T-helper 9 cell (primary cell): ENCODE measurements at regions not wholly inside any gene's neighbourhood (a gene's known extent, or its start where the extent isn't known, plus 50 kb on each side); places are given as distances from the start of the nearest gene placed in this dataset.
A peak's percentile ranks its signal among the peaks of the same experiment; 100 is the strongest.
"Not testable (repeated sequence)": the region's sequence is repeated elsewhere in the genome, so short reads cannot be mapped to it uniquely, and the experiment has no call there.

Source experiments
- DNase-seq: peaks from one replicate; pipeline ENCODE4 v3.0.0-alpha.2; 2020

DNA sequence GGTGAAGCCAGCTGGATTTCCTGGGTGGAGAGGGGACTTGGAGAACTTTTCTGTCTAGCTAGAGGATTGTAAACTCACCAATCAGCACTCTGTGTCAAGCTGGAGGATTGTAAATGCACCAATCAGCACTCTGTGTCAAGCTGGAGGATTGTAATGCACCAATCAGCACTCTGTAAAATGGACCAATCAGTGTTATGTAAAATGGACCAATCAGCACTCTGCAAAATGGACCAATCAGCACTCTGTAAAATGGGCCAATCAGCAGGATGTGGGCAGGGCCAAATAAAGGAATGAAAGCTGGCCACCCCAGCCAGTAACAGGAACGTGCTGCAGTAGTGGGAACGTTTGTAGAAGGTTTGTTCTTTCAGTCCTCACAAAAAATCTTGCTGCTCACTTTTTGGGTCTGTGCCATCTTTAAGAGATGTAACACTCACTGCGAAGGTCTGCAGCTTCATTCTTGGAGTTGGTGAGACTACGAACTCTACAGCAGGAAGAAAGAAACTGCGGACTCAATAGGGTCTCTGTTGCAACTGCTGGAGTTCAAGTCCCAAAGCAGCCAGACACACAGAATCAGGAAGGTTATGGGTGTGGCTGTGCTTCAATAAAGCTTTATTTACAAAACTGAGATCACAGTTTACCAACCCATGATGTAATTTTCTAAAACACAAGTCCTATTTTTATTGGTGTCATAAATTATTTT lies 145.7 kb upstream of the ERCC6L2 start:
- DNase-seq, result no peak

DNA sequence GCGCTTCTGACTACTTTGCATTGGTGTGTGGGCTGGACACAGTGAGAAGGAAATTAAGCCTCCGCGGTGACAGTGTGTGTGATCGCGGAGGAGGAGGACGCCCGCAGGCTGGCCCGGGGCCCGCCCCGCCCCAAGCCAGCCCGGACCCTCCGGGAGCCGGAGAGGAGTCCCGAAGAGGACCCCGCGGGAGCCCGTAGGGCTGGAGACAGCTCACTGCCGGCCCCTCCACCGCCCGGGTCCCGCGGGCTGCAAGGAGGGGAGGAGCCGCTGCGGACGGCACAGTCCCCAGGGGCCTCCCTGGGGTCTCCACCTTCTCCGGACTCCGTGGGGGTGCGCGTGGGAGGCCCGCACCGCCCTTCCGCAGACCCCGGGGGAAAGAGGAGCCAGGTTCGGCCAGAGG lies 146.4 kb upstream of the ERCC6L2 start:
- DNase-seq, result no peak

DNA sequence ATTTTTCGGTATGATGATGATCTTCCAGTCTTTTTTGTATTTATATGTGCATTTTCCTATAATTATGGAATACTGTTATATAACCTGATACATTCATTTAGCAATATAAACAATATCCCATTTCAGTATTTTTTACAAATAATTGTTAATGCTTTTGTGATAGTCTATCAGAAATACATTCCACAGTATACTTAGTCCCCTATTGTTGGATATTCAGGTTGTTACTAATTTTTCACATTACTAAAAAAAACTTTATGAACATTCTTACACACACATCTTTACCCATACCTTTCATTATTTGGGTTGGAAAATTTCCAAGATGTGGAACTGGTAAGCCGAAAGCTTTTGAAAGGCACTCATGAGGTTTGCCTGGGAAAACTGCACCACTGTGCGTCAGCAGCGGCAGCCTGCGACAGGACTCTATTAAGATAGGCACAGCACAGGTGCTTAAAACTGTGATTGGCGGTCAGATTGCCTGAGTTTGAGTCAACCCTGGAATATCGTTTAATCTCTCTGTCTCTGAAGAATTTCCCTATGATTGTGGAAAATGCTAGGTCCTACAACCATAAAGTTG lies 147.5 kb upstream of the ERCC6L2 start:
- DNase-seq, result no peak

DNA sequence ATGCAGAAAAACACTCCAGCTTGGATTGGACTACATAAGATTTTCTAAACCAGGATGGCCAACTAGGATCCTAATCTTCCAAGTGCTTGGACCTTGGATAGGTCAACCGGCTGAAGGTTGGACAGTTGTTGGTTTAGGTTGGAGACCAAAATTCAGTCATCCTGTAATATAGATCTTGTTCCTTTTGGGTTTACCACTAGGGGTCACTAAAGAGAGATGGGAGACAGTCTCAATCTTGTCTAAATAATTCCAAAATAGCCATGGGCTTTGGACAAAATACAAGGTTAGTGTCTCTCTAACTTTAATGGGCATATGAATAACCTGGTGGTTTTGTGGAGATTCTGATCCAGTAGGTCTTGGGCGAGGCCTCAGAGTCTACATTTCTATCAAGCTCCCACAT lies 148.7 kb upstream of the ERCC6L2 start:
- DNase-seq, result no peak

DNA sequence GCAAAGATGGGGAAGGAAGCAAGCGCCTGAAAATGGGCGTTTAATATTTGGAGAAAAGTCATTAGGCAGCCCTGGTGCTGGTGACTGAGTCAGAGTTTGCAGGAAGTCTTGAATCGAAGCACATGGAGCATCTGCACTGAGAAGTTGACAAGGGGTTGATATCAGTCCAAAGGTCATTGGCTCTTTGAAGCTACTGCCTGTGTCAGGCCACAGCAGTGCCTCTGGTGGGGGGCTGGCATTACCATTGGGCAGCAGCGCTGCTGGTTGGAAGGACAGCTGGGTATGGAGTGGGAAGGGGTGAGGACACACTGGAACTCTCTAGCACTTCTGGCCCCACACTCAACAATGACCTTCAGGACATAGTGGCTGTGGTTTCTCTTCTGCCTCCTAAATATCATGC lies 150.4 kb upstream of the ERCC6L2 start:
- DNase-seq, result no peak

DNA sequence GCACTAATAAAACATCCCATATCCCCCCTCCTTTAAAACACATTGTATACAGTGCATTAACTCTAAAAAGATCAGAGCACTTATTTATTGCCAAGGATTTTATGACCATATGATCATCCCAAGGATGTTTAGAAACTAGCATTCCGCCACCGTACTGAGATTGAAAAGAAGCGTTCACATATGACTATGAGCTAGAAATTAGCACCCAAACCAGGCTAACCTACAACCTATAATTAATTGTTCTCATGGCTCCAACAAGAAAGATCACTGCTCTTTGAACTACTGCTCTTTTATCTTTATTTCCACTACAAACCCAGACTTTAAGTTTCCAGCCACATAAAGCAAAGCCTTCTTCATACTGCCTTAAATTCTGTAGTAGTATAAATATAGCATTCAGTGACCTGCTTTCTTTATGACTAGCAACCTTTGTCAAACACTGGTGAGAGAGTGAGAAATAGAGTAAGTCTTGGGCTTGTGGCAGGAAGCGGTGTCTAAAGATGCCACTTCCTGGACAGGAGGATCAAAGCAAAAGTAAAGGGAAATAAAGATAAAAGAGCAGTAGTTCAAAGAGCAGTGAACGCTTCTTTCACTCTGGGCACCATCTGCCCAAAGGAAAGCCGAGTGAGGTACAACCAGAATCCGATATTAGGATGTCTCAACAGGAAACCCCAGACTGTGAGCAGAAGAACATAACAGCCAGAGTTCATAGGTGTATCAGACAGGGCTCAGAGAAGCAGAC lies 151.1 kb upstream of the ERCC6L2 start:
- peak; percentile 45 for DNase-seq

DNA sequence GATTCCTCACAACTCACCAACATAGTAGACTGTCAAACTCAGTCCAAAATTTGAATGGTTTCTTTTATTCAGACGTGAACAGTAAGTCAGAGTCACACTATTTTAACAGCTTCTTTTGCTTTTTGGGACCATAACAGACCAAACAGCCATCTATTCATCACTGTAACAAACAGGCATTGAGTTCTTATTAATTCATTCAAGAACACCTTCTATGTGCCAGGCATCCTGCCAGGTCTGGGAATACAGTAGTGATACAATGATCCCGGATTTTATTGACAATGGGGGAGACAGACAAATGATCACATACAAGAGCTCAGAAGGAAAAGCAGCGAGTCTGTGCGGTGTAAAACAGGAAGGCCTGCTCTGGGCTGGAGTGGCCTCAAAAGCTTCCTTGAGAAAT lies 153.3 kb upstream of the ERCC6L2 start:
- DNase-seq, result no peak

DNA sequence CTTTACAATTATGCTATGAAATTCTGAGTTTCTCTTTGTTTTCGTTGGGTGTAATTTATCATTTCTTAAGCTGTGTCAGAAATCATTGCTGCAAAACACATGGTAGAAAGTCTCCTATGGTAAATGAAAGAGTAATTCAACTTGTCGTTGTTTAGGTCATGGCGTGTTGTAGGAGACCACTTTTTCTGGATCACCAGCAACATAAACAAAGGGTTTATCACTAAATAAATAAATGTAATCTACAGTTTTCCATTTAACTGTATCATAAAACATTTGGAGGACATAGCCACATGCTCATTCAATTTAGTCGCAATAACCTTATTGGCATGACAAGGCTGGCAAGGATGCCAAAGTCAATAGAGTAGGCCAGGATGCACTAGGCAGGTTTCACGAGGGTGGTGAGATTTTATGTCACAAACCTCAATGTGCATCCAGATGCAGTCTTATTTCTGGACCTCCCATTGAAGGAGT lies 154.4 kb upstream of the ERCC6L2 start:
- no peak for DNase-seq

DNA sequence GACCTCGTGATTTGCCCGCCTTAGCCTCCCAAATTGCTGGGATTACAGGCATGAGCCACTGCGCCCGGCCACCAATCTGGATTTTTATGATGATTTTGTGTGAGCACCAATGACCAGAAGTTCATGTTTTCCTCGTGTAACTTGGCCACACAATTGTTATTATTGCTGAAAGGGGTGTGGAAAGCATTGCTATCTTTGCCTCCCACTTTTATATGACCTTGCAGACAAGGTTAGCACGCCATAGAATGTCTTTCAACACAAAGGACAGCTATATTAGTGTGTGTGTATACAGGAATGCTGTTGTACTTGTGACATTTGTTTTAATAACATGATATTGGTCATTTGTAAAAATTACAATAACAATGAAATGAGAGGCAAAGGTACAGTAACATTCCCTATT lies 155.0 kb upstream of the ERCC6L2 start:
- DNase-seq, result no peak

DNA sequence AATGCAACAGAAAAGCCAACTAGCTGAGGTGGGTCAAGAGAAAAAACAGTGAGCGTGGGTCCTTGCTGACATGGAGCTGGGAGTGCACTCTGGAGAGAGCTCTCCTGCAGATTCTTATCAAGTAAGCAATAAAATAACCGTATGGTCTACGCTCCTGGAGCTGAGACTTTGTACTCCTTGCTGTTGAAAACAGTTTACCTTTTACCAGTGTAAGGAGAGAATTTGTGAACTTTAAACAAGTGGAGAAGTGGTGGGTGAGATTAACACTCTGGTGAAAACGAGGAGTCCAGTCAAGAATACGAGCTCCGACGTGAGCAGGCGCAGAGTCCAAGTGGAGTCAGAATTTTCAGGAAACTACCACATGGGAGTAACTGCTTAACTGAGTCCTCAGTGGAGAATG lies 156.1 kb upstream of the ERCC6L2 start:
- no peak for DNase-seq

DNA sequence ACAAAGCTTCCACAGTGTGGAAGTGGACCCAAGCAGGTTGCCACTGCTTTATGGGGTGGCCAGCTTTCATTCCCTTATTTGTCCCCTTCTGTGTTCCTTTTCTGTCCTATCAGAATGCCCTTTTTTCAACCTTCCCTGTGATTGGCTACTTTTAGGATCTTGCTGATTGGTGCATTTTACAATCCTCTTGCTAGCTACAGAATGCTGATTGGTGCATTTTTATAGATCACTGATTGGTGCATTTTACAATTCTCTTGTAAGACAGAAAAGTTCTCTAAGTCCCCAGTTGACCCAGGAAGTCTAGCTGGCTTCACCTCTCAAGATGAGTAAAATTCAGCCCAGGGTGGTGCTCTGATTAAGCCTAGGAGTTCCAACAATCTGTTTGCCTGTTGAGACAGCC lies 157.2 kb upstream of the ERCC6L2 start:
- no peak for DNase-seq

DNA sequence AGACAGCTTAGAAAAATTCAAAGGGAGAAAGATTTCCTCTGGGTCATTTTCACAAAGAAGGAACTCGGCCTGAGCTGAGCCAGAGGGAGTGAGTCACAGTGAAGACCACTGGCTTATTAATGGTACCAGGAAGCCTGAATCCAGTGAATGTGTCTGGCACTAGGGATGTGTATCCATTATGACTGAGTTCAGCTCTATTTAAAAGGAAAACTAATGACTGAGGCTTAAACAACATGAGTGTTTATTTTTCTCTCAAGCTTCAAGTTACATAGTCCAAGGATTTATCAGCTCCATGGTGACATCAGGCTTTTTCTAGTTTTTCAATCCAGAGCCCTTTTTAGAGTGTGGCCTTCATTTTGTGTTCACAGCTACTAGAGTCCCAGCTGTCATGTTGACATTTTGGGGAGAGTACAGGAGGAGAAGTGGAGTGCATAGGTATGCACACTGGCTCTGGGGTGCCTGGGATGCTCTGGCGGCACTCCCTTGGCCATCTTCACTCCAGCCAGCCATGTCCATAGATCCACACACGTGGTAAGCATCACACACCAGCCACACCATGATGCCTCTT lies 159.5 kb upstream of the ERCC6L2 start:
- DNase-seq, result no peak

DNA sequence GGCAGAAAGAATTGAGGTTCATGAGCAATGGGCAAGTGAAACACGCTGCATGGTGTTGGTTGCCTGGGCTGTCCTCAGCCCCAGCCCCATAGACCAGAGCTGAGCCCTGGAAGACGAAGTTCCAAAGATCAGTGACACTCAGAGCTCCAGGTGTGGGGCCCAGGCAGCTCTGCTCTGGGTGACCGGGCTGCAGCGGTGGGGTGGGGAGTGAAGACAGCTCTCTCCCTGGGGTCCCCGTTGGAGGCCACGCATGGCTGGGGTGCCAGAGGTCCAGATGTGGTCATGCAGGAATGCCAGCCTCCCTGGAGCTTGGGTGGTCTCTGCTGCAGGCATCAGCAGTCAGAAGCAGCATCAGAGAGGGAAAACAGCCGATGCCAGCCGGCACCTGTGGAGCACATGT lies 165.0 kb upstream of the ERCC6L2 start:
- DNase-seq, result no peak

DNA sequence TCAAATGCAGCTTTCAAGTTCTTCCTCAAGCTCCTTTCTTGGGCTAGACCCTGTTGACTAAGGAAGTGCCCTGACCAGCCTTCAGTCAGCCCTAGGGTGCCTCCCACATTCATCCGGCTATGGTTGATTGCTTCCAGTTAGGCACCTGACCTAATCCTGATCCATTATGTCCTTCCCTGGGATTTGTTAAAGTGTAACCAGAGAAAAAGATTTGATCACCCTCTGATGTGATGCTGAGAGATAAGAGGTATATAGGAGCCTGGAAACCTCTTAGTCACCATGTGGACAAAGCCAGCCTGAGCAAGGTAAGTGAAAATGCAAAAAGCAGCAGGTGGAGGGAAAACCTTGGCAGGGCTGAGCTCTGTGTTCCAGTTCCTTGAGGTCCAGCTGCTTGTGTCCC lies 178.8 kb upstream of the ERCC6L2 start:
- no peak for DNase-seq

DNA sequence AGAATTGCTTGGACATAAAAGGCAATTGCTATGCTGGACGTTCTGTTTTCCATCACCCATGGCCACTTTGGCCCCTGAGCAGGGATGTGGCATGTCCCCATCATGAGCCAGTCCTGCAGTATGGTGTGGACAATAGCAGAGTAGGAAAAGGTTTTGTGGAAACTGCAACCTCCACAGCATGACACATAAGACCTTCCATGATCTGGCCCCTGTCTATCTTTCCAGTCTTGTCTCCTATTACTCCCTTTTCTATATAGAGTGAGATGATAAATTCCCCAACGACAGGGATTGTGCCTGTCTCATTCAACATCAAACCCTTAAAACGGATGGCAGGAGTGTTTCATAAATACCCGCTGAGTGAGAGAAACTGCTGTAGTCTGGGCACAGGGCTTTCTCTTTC lies 174.7 kb upstream of the PTCH1 start:
- no peak for DNase-seq

DNA sequence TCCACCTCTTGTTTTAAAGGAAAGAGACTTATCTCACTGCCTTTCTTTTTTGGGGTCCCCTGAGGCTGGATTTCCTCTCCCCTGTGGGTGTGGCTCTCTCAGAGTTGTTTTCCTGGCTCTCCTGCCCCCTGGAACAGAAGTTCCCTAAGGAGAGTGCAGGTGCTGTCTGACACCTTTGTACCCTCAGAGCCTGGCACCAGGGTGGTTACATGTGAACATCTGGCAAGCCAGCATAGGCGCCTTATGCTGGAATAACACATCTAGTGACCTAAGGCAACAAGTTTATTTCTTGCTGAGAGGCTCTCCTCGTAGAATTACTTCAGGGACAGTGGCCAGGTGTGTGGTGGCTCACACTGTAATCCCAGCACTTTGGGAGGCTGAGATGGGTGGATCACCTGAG lies 172.9 kb upstream of the PTCH1 start:
- DNase-seq, result no peak

DNA sequence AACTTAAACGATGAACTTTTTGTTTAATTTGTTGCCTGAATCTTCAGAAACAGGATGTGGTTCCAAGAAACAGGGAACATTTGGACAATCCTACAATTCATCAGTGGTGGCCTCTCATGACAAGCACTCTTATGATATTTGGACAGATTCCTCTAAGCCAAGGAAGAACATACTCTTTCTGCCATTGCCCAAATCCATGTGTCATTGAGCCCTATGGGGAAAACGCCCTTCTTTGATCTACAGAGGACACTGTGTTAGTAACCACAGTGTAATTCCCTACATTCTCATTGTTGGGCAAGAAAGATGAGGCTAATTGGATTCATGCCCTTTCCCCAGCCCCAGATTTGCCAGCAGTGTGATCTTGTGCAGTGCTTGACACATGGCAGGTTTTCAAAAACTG lies 167.7 kb upstream of the PTCH1 start:
- no peak for DNase-seq

DNA sequence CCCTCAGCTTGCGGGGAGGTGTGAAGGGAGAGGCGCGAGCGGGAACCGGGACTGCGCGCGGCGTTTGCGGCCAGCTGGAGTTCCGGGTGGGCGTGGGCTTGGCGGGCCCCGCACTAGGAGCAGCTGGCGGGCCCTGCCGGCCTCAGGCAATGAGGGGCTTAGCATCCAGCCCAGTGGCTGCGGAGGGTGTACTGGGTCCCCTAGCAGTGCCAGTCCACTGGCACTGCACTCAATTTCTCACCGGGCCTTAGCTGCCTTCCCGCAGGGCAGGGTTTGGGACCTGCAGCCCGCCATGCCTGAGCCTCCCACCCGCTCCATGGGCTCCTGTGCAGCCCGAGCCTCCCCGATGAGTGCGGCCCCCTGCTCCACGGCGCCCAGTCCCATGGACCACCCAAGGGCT lies 163.5 kb upstream of the PTCH1 start:
- DNase-seq, result not testable (repeated sequence)

DNA sequence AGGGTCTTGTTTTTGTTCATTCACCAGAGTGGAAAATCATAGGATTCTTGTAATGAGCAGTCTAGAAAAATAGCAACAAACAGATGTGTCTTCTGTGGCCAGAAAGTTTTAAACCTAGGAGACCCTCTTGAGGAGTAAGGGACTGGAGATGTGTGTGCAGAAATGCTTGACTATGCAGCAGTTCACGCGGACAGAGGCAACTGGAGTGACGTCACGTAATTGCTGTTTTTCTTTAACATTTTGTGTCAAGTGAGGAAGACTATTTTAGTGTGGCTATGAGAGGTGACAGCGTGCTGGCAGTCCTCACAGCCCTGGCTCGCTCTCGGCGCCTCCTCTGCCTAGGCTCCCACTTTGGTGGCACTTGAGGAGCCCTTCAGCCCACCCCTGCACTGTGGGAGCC lies 163.1 kb upstream of the PTCH1 start:
- DNase-seq, result no peak

DNA sequence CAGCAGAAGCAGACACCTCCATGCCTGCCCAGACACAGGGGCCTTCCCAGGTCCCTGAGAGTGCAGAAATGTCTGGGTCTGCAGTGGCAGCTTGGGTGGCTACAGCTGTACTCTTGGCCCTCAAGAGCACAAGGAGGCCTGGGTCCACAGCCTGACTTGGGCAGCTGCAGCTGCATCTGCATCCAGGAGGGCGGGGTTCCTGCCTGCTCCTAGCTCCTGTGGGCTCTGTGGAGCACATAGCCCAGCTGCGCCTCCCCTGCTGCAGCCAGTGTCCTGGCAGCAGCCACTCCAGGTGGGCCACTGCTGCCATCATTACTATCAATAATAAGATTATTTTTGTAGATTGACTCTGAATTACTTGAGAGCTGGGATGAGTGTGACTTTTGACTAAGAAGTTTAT lies 162.0 kb upstream of the PTCH1 start:
- DNase-seq, result no peak

DNA sequence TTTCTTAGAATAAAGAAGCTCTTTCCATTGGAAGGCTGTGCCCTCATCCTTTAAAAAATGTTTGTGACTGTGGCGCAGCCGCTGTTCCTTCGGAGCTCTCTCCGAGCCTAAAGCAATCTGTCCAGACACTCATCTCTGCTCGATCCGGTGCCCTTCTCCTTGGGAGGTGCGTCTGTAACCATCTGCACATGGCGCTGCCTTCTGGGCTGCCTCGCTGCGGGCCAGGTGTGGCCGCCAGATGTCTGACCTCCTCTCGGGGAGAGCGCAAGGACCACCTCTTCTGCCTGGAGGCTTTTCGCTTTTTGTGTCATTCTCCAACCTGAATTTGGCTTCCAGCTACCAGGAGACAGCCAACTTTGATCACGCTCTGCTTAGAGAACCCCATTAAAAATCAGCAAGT lies 153.4 kb upstream of the PTCH1 start:
- no peak for DNase-seq

DNA sequence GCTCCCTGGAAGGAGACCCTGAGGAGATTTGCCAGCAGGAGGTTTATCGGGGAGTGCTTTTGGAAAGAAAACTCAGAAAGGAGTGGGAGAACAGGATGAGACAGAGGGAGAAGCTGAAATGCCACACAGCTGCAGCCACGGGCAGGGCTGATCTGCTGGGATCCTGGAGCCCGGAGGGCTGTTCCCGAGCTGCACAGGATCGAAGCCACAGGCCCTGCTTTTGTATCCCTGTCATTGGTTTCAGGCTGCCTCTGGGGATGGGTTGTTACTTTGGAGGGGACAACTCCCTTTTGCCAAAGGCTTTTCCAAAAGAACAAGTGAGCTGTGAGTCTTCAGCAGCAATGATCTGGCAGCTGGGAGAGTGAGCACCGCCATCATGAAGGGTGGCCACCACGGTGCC lies 152.5 kb upstream of the PTCH1 start:
- no peak for DNase-seq

DNA sequence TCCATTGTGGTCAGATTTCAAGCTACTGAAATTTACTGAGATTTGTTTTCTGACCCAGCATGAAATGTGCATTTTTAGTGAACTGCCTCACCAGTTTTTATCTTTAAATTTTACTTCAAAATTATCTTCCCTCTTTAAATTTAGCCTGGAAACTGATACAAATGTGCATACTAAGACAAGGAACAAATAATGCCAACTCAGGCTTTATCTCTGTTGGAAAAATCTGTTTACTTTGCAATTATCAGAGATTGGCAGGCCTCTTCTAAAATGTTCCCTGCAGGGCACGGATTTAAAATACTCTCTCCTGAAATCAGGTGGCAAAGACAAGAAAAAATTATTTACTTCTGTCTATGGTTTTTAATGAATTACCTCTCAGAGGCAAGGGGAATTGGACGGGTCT lies 151.0 kb upstream of the PTCH1 start:
- no peak for DNase-seq

DNA sequence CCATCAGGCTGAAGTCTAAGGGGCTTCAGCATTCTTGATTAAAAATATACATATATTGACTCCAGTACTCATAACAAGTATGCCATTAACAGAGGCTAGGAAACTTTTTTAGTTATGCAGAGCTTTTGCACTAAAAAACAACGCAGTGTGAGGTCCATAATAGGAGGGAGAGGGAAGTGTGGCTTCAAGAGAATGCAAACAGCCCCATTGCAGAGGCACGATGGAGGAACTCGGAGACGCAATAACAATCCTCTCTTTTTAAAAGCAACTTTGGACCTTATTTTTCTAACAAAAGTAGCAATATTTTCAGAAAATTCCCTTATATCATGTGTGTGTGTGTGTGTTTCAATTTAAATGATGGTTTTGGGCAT lies 150.0 kb upstream of the PTCH1 start:
- DNase-seq, result no peak
